OCI-LY1 (cell line): ENCODE measurements at regions not wholly inside any gene's neighbourhood (a gene's known extent, or its start where the extent isn't known, plus 50 kb on each side); places are given as distances from the start of the nearest gene placed in this dataset.

Experiments used
- CTCF ChIP-seq: fragments of 200-600 bp; sonication (generic), shearing (Covaris generic); IDR thresholded peaks from 2 replicates; pipeline ENCODE4 v1.5.1; 2017; ENCODE audit warnings: mild to moderate bottlenecking, antibody characterized with exemption, low read length, moderate library complexity, mixed read lengths
- EZH2 ChIP-seq: fragments of 200-600 bp; sonication (generic), shearing (Covaris generic); IDR thresholded peaks from 2 replicates; pipeline ENCODE4 v1.8.0; 2017; ENCODE audit warnings: borderline replicate concordance, mixed run types, mild to moderate bottlenecking, antibody characterized with exemption, low read length, moderate library complexity, mixed read lengths

GRCh38 chr3:98977520-98977919 is 76.0 kb upstream of the DCBLD2 start:
- no peak for TF ChIP-seq EZH2
- TF ChIP-seq CTCF, result no peak
